Loucy (cell line): ENCODE measurements at regions not wholly inside any gene's neighbourhood (a gene's known extent, or its start where the extent isn't known, plus 50 kb on each side); places are given as distances from the start of the nearest gene placed in this dataset.

Experiments used
- H2AFZ ChIP-seq: fragments of 200-600 bp; sonication (generic); 2 replicates; pipeline ENCODE4 v1.6.0; 2016; ENCODE audit warnings: antibody characterized with exemption, mild to moderate bottlenecking, low read length, moderate library complexity
- H3F3A ChIP-seq: fragments of 200-600 bp; 2 replicates; pipeline ENCODE4 v1.6.0; 2016; ENCODE audit warnings: antibody characterized with exemption, low read depth, mild to moderate bottlenecking
- H3K27me3 ChIP-seq: fragments of 200-600 bp; sonication (generic); 2 replicates; pipeline ENCODE4 v1.6.1; 2014; ENCODE audit warnings: low read length, mild to moderate bottlenecking; ENCODE audit not compliant: insufficient read depth, poor library complexity, severe bottlenecking
- H3K36me3 ChIP-seq: fragments of 200-600 bp; sonication (generic); 2 replicates; pipeline ENCODE4 v1.6.1; 2016; ENCODE audit warnings: low read length; ENCODE audit not compliant: insufficient read depth
- H3K4me1 ChIP-seq: fragments of 200-600 bp; sonication (generic); 2 replicates; pipeline ENCODE4 v1.5.1; 2014; ENCODE audit warnings: low read length, mild to moderate bottlenecking; ENCODE audit not compliant: insufficient read depth, poor library complexity, severe bottlenecking
- H3K4me2 ChIP-seq: fragments of 200-600 bp; sonication (generic); 2 replicates; pipeline ENCODE4 v1.6.0; 2014; ENCODE audit warnings: antibody characterized with exemption, low read length, low read depth, mild to moderate bottlenecking; ENCODE audit not compliant: poor library complexity, severe bottlenecking
- H3K4me3 ChIP-seq: fragments of 200-600 bp; sonication (generic); 2 replicates; pipeline ENCODE4 v1.5.1; 2014; ENCODE audit warnings: low read length, mild to moderate bottlenecking, mixed read lengths; ENCODE audit not compliant: poor library complexity, severe bottlenecking
- H3K79me2 ChIP-seq: fragments of 200-600 bp; sonication (generic); 2 replicates; pipeline ENCODE4 v1.6.1; 2014; ENCODE audit warnings: low read length; ENCODE audit not compliant: insufficient read depth
- H3K9ac ChIP-seq: fragments of 200-600 bp; sonication (generic); 2 replicates; pipeline ENCODE4 v1.6.0; 2014; ENCODE audit warnings: mild to moderate bottlenecking, low read depth, low read length, moderate library complexity; ENCODE audit not compliant: poor library complexity, severe bottlenecking
- H3K9me2 ChIP-seq: fragments of 200-600 bp; sonication (generic); replicated peaks from 2 replicates; pipeline ENCODE4 v1.6.1; 2016; ENCODE audit warnings: low read depth, low read length, mixed read lengths
- H3K9me3 ChIP-seq: fragments of 200-600 bp; sonication (generic); 2 replicates; pipeline ENCODE4 v1.6.1; 2014; ENCODE audit warnings: mild to moderate bottlenecking, antibody characterized with exemption, low read length, low read depth; ENCODE audit not compliant: insufficient read depth
- H4K20me1 ChIP-seq: fragments of 200-600 bp; sonication (generic); 2 replicates; pipeline ENCODE4 v1.6.0; 2014; ENCODE audit warnings: antibody characterized with exemption, low read length, mild to moderate bottlenecking; ENCODE audit not compliant: insufficient read depth, poor library complexity, severe bottlenecking
- EZH2phosphoT487 ChIP-seq: fragments of 200-600 bp; IDR thresholded peaks from 2 replicates; pipeline ENCODE4 v1.6.1; 2018; ENCODE audit warnings: antibody characterized with exemption, mild to moderate bottlenecking, moderate library complexity, borderline replicate concordance
- TF ChIP-seq, protein P1 (sequence below): fragments of 200-600 bp; sonication (generic); conservative IDR thresholded peaks from 2 replicates; pipeline ENCODE4 v1.5.1; 2014; ENCODE audit warnings: mild to moderate bottlenecking, antibody characterized with exemption, low read length

DNA sequence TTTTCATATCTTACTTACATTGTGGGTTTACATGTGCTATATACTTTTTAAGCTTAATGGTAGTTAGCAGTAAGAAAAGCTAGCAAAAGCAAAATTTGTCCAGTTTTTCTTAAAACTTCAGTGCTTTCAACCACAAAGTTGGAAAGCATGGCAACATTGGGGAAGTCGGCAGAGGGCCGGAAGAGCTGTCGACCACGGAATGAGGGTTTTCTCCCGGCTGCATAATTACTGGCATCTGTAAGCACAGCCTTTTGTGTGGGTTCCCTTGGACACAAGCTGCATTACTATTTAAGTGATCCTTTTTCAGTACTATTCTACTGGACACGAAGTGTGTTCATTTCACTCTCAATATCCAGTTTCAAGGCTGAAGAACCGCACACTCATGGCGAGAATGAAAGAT lies 560.4 kb downstream of the ANKRD50 start:
- H3K9me3 ChIP-seq: no peaks in the 10 kb centered on the region
- no peaks in the 10 kb centered on the region for H3F3A ChIP-seq
- TF ChIP-seq EZH2phosphoT487: no peak
- TF ChIP-seq, protein P1, sequence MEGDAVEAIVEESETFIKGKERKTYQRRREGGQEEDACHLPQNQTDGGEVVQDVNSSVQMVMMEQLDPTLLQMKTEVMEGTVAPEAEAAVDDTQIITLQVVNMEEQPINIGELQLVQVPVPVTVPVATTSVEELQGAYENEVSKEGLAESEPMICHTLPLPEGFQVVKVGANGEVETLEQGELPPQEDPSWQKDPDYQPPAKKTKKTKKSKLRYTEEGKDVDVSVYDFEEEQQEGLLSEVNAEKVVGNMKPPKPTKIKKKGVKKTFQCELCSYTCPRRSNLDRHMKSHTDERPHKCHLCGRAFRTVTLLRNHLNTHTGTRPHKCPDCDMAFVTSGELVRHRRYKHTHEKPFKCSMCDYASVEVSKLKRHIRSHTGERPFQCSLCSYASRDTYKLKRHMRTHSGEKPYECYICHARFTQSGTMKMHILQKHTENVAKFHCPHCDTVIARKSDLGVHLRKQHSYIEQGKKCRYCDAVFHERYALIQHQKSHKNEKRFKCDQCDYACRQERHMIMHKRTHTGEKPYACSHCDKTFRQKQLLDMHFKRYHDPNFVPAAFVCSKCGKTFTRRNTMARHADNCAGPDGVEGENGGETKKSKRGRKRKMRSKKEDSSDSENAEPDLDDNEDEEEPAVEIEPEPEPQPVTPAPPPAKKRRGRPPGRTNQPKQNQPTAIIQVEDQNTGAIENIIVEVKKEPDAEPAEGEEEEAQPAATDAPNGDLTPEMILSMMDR: no peak
- no peak overlapping the region for H3K4me3 ChIP-seq
- H3K9ac ChIP-seq: no peak overlapping the region
- no peak overlapping the region for H3K4me2 ChIP-seq
- no peak overlapping the region for H2AFZ ChIP-seq
- H3K9me2 ChIP-seq: no peaks in the 10 kb centered on the region
- no peaks in the 10 kb centered on the region for H3K27me3 ChIP-seq
- H3K79me2 ChIP-seq: no peaks in the 10 kb centered on the region
- H3K36me3 ChIP-seq: no peaks in the 10 kb centered on the region
- H3K4me1 ChIP-seq: no peaks in the 10 kb centered on the region
- H4K20me1 ChIP-seq: no peaks in the 10 kb centered on the region

DNA sequence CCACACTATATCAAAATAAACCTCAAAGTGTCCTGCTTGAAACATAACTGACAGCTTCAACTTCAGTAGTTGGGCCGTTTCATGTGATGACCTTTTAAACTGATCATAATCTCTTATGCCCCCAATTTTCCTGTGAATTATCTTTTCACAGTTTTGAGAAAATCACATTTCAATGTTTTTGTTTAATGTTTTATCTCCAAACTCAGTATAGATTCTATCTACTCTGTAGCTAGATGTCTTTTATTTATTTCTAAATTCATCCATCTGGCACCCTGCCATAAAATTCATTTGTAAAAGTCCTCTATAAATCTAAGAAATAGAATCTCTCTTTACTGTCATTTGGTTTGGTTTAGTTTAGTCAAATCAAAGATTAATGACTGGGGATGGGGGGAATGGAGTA lies 557.3 kb downstream of the ANKRD50 start:
- Histone ChIP-seq H3K9me2 (no peaks in the 10 kb centered on the region), H3K4me1 (no peaks in the 10 kb centered on the region), H3K36me3 (no peaks in the 10 kb centered on the region), H3F3A (no peaks in the 10 kb centered on the region), H3K9ac (no peak overlapping the region), H3K9me3 (no peaks in the 10 kb centered on the region), H3K4me2 (no peak overlapping the region), H3K27me3 (no peaks in the 10 kb centered on the region), H3K79me2 (no peaks in the 10 kb centered on the region), H2AFZ (0 out of 2 replicates have a peak overlapping the region, but pooled peaks have one; percentile 27), H3K4me3 (no peak overlapping the region), H4K20me1 (no peaks in the 10 kb centered on the region)
- TF ChIP-seq, protein P1: no peak
- TF ChIP-seq EZH2phosphoT487: no peak

DNA sequence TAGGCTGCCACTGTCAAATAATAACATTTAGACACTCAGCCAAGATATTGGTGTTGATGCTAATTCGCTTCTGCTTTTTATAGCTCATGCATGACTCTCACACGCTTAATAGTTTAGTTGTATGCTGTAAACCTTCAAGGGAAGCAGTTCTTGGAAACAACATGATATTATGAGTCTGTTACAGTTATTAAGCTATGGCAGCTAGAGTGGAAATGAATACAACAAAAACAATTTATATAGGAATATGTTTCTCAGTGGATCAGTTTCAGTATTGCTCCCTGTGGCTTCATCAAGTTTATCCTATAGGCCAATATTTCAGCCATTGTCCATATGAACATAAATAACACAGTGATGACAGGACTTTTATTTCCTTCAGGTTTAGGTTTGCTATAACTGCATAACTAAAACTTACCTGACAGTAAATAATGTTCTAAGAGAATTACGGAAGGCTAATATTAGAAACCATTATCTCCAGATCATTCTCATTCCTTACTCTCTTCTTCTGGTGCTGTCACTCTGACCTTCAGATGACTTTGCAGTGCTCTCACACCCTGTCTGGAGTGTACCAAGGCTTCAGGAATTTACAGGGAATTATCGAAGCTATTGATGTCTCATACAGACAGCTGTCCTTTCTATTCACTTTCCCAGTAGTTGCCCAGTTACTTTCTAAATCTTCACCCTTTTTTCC lies 555.0 kb downstream of the ANKRD50 start:
- Histone ChIP-seq H3K79me2 (no peaks in the 10 kb centered on the region), H3K4me1 (no peaks in the 10 kb centered on the region), H3K36me3 (no peaks in the 10 kb centered on the region), H3K27me3 (no peaks in the 10 kb centered on the region), H2AFZ (no peak overlapping the region), H3K9me3 (no peaks in the 10 kb centered on the region), H3K9ac (no peak overlapping the region), H3K9me2 (no peaks in the 10 kb centered on the region), H4K20me1 (no peaks in the 10 kb centered on the region), H3K4me2 (no peak overlapping the region), H3K4me3 (no peak overlapping the region), H3F3A (no peaks in the 10 kb centered on the region)
- TF ChIP-seq, protein P1: no peak
- TF ChIP-seq EZH2phosphoT487: no peak
